Esophagus squamous epithelium (tissue), 5 donors: ENCODE measurements at regions not wholly inside any gene's neighbourhood (a gene's known extent, or its start where the extent isn't known, plus 50 kb on each side); places are given as distances from the start of the nearest gene placed in this dataset.

ENCODE experiments used
- DNase-seq: peaks from one replicate; lab custom pipeline; 2025; lab: John Stamatoyannopoulos, UW
- H3K27ac ChIP-seq, 4 donors: fragments of 200-600 bp; sonication (generic); one replicate each; pipeline ENCODE4 v1.5.1; 2016 to 2019; ENCODE audit warnings: mild to moderate bottlenecking in 1 of 4
- H3K27me3 ChIP-seq, 4 donors: fragments of 200-600 bp; sonication (generic); 1 replicate in 3 of 4; 2 replicates in 1 of 4; pipeline versions ENCODE4 v1.5.1 to v1.6.0; 2017 to 2021; ENCODE audit warnings: antibody characterized with exemption in 1 of 4
- H3K36me3 ChIP-seq, 3 donors: fragments of 200-600 bp; sonication (generic); one replicate each; pipeline ENCODE4 v1.5.1; 2016 to 2019
- H3K4me1 ChIP-seq, 3 donors: fragments of 200-600 bp; sonication (generic); one replicate each; pipeline ENCODE4 v1.5.1; 2017 to 2019
- H3K4me3 ChIP-seq, 4 donors: fragments of 200-600 bp; sonication (generic); 1 replicate in 3 of 4; 2 replicates in 1 of 4; pipeline ENCODE4 v1.5.1; 2016 to 2019; ENCODE audit warnings: mild to moderate bottlenecking in 2 of 4, moderate library complexity in 1 of 4
- H3K9me3 ChIP-seq, 3 donors: fragments of 200-600 bp; sonication (generic); one replicate each; pipeline ENCODE4 v1.5.1; 2016 to 2019
- CTCF ChIP-seq, 6 experiments: fragments of 450-650 bp in 4 of 6; fragments of 200-600 bp in 2 of 6; sonication (generic) in 2 of 6; IDR thresholded peaks; one replicate each; pipeline ENCODE4 v1.5.1; 2016 to 2019; ENCODE audit warnings: antibody characterized with exemption in 6 of 6, mild to moderate bottlenecking in 4 of 6, moderate library complexity in 4 of 6
- POLR2A ChIP-seq, 4 donors: fragments of 450-650 bp; IDR thresholded peaks; one replicate each; pipeline ENCODE4 v1.6.1; 2017; ENCODE audit warnings: antibody characterized with exemption in 4 of 4, mild to moderate bottlenecking in 4 of 4, moderate library complexity in 3 of 4
- WGBS, 2 donors: methylation state at CpG; one replicate each; pipeline ENCODE4 v1.1.5; 2018; 5-methylcytosine and 5-hydroxymethylcytosine counted together
- intact Hi-C: fragments of 100-400 bp; cut with DNase I; formaldehyde crosslinking; loops from one replicate; pipeline ENCODE4 v1.15.0; 2022
- donor health status: DM: yes; HTN: yes; CAD: no.

GRCh38 chr11:29780756-29781155, 236.1 kb downstream of the KCNA4 start:
- Histone ChIP-seq H3K36me3 (no peaks in the 10 kb centered on the region), H3K27me3 (no peaks in the 10 kb centered on the region), H3K9me3 (no peaks in the 10 kb centered on the region), H3K4me3 (no peak overlapping the region), H3K4me1 (no peaks in the 10 kb centered on the region), H3K27ac (no peak overlapping the region)
- intact Hi-C loops, result no loop called here
- no peak for DNase-seq
- 75 to 80% methylated on average over 6 to 7 of the region's 7 CpGs for WGBS, 2 donors
- TF ChIP-seq CTCF (IDR thresholded peaks at IDR 0.05), result no peak
- TF ChIP-seq POLR2A (IDR thresholded peaks at IDR 0.05), result no peak

- Histone ChIP-seq H3K27ac (no peak overlapping the region), H3K4me1 (no peaks in the 10 kb centered on the region), H3K27me3 (no peaks in the 10 kb centered on the region), H3K4me3 (no peak overlapping the region), H3K9me3 (no peaks in the 10 kb centered on the region), H3K36me3 (no peaks in the 10 kb centered on the region)
- DNase-seq, result no peak
- WGBS, 2 donors, result 69 to 71% methylated on average over 4 of the region's 4 CpGs
- intact Hi-C loops, result no loop called here
- TF ChIP-seq CTCF (IDR thresholded peaks at IDR 0.05) (no peak), POLR2A (IDR thresholded peaks at IDR 0.05) (no peak)
Measured at GRCh38 chr11:29773656-29774264, 243.1 kb downstream of the KCNA4 start.

GRCh38 chr11:29756871-29757270, 260.0 kb downstream of the KCNA4 start:
- no peak for DNase-seq
- H3K36me3 ChIP-seq, result no peaks in the 10 kb centered on the region
- no peaks in the 10 kb centered on the region for H3K27me3 ChIP-seq
- no peak overlapping the region for H3K4me3 ChIP-seq
- H3K27ac ChIP-seq, result no peak overlapping the region
- intact Hi-C loops, result no loop called here
- 38 to 45% methylated on average over 1 of the region's 1 CpG for WGBS, 2 donors
- H3K4me1 ChIP-seq, result no peaks in the 10 kb centered on the region
- TF ChIP-seq POLR2A (IDR thresholded peaks at IDR 0.05), result no peak
- no peak for TF ChIP-seq CTCF (IDR thresholded peaks at IDR 0.05)
- H3K9me3 ChIP-seq, result peaks cover 0 to 14% (median 0%) of the 10 kb centered on the region in 3 donors

- H3K27ac ChIP-seq, result no peak overlapping the region
- TF ChIP-seq POLR2A (IDR thresholded peaks at IDR 0.05), result no peak
- TF ChIP-seq CTCF (IDR thresholded peaks at IDR 0.05), result no peak
- no peaks in the 10 kb centered on the region for H3K4me1 ChIP-seq
- H3K36me3 ChIP-seq, result no peaks in the 10 kb centered on the region
- H3K27me3 ChIP-seq, result no peaks in the 10 kb centered on the region
- 87 to 93% methylated on average over 3 of the region's 4 CpGs for WGBS, 2 donors
- H3K9me3 ChIP-seq, result peaks cover 0 to 14% (median 0%) of the 10 kb centered on the region in 3 donors
- DNase-seq, result no peak
- H3K4me3 ChIP-seq, result no peak overlapping the region
- intact Hi-C loops, result no loop called here
Measured at GRCh38 chr11:29755474-29755873, 261.4 kb downstream of the KCNA4 start.

- WGBS, 2 donors, result 50 to 60% methylated on average over 1 of the region's 1 CpG
- intact Hi-C loops, result no loop called here
- TF ChIP-seq CTCF (IDR thresholded peaks at IDR 0.05), result no peak
- TF ChIP-seq POLR2A (IDR thresholded peaks at IDR 0.05), result no peak
- H3K9me3 ChIP-seq, result peaks cover 0 to 9% (median 0%) of the 10 kb centered on the region in 3 donors
- no peaks in the 10 kb centered on the region for H3K36me3 ChIP-seq
- no peak overlapping the region for H3K4me3 ChIP-seq
- no peak overlapping the region for H3K27ac ChIP-seq
- DNase-seq, result no peak
- no peaks in the 10 kb centered on the region for H3K4me1 ChIP-seq
- H3K27me3 ChIP-seq, result no peaks in the 10 kb centered on the region
Measured at GRCh38 chr11:29751618-29752017, 265.2 kb downstream of the KCNA4 start.
